ENCODE measurements at regions not wholly inside any gene's neighbourhood (a gene's known extent, or its start where the extent isn't known, plus 50 kb on each side); places are given as distances from the start of the nearest gene placed in this dataset.
"Not testable (repeated sequence)": the region's sequence is repeated elsewhere in the genome, so short reads cannot be mapped to it uniquely, and the experiment has no call there.

DNA sequence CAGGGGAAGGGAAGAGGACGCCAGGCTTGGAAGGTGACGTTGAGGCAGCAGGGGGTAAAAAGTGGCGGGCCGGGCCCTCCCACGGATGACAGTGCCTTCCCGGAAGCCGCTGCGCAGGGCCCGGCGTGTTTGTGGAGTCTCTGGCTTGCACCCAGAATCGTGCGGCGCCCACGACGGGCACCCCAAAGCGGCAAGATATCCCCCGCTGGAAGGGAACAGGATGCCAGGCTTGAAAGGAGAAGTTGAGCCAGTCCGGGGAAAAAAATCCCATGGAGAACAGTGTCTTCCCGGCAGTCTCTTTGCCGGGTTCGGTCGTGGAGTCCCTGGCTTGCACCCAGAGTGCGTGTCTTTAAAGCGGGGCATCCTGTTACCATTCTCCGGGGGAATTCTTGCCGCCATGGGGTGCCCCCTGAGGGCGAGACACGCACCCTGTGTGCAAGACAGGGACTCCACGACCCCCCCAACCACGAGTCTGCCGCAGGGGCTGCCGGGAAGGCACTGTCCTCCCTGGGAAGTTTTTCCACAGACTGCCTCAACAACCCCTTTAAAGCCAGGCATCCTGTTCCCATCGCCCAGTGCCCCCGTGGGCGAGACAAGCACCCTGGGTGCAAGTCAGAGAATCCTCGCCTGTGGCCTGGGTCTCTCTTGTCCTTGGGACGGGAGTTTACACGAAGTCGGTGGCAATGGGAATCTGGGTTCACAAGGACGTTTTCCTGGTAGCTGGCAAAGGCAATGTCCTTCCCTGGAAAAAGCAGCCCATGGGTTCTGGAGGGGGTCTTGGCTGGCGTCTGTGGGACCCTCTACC, 156.1 kb upstream of the ALG10B start:
- no peak for DNase-seq

GRCh38 chr12:38161123-38162000, 155.2 kb upstream of the ALG10B start:
- DNase-seq = no peak

GRCh38 chr12:38162013-38162412, 154.6 kb upstream of the ALG10B start:
- DNase-seq = no peak

DNA sequence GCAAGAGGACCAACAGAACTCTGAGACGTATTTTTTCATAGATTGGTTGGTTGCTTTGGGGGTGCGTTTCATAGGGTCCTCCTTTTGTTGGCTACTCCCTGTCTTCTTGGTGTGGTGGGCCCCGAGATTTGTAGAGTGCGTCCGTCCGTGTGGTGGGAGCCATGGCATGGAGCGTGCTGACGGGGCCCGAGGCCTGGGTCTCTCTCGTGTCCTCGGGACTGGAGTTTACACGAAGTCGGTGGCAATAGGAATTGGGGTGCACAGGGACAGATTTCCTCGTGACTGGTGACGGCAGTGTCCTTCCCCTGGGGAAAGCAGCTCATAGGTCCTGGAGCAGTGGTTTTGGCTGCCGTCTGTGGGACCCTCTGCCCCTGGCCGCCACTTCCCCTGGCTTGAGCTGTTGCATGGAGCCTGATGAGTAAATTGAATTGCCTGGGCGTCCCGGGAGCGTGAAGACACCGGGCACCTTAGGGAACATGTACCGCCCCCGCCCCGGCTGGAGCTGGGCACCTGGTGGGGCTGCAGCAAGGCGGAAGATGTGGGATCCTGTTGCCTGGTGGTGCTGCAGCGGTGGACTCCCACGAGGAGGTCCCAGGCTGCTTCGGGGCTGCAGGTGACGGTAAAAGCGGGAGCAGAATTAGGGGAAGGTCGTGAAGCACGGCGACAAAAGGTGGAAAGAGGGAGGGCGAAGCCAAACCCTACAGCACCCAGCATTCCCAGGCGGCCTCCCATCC, 153.7 kb upstream of the ALG10B start:
- no peak for DNase-seq

DNA sequence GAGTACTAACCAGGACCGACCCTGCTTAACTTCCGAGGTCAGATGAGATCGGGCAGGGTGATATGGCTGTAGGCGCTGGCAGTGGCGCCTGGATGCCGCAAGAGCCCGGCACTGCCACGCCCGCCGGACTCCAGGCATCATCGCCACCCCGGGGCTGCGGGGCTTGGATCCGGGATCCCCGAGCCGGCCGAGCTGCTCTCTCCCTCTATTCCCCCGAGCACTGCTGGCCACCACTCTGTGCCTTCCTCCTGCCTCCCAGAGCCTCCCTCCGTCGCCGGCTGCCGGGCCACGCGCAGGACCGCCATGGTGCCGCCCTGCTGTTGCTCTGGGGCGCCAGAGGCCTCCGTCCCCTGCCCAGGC, 153.2 kb upstream of the ALG10B start:
- DNase-seq = no peak

- no peak for DNase-seq
These were observed 150.3 kb upstream of the ALG10B start for GRCh38 chr12:38166225-38166624.

GRCh38 chr12:38175538-38175937, 141.0 kb upstream of the ALG10B start:
- no peak for DNase-seq

- DNase-seq = not testable (repeated sequence)
These were observed 133.0 kb upstream of the ALG10B start for GRCh38 chr12:38183617-38184016.

GRCh38 chr12:38197286-38197685, 119.3 kb upstream of the ALG10B start:
- not testable (repeated sequence) for DNase-seq

GRCh38 chr12:38201461-38202276, 114.9 kb upstream of the ALG10B start:
- no peak for DNase-seq

- DNase-seq = no peak
These were observed 111.7 kb upstream of the ALG10B start for GRCh38 chr12:38204831-38205230.

GRCh38 chr12:38222011-38222410, 94.6 kb upstream of the ALG10B start:
- no peak for DNase-seq

- not testable (repeated sequence) for DNase-seq
These were observed 78.2 kb upstream of the ALG10B start for GRCh38 chr12:38238328-38238727.

DNA sequence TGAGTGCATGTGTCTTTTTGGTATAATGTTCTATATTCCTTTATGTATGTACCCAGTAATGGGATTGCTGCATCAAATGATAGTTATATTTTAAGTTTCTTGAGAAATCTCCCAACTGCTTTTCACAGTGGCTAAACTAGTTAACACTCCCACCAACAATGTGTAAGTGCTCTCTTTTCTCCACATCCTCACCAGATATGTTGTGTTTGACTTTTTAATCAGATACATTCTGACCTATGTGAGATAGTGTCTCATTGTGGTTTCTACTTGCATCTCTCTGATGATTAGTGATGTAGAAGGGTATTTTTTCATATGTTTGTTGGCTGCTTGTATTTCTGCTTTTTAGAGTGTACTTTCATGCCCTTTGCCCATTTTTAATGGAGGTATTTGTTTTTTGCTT, 62.8 kb upstream of the ALG10B start:
- DNase-seq = no peak

DNA sequence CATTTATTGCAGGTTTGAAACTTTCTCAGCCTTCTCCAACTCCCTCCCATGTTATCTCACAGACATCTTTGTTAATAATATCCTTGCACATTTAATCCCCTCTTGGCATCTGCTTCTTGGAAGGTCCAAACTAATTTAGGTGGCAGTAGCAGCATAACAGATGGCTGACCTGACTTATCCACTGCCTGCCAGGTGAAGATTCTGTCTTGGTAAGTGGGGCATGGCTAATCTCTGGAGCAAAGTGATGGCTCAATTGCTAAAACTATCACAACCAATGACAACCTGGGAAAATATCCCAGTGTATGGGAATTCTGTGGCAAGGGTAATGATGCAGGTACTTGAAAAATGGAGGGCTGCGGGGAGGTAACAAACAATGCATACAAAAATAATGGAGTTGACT, 58.2 kb upstream of the ALG10B start:
- DNase-seq = no peak

Measured in femur (tissue), 1 donor.